PC-3 (cell line): ENCODE measurements at regions not wholly inside any gene's neighbourhood (a gene's known extent, or its start where the extent isn't known, plus 50 kb on each side); places are given as distances from the start of the nearest gene placed in this dataset.

Experiments
- ATAC-seq: fragments of 200-7000 bp; cut with Tn5 transposase; 2 replicates; pipeline ENCODE4 v1.9.1; 2020; ENCODE audit warnings: mild to moderate bottlenecking, moderate library complexity
- BruUV-seq: library from RNA; stranded (reverse); fragments of 400-500 nt; replicated peaks from 2 replicates; lab custom pipeline; 2021; lab: Mats Ljungman, UMichigan
- CTCF ChIA-PET: fragments of 300-600 bp; sonication (Branson Sonifier 250); formaldehyde crosslinking; loops from one replicate; lab custom pipeline; 2022; ENCODE audit warnings: antibody characterized with exemption; lab: Charles Lee
- POLR2A ChIA-PET: fragments of 300-600 bp; sonication (Branson Sonifier 250); formaldehyde crosslinking; loops from one replicate; lab custom pipeline; 2022; ENCODE audit warnings: antibody characterized with exemption; ENCODE audit not compliant: unreplicated experiment; lab: Charles Lee
- DNase-seq: peaks from one replicate; pipeline ENCODE4 v3.0.0-alpha.2; 2015
- H2AFZ ChIP-seq: fragments of 300-600 bp; sonication (generic); 2 replicates; pipeline ENCODE4 v1.6.0; 2016; ENCODE audit warnings: antibody characterized with exemption, low read length
- H3F3A ChIP-seq: fragments of 300-600 bp; sonication (generic); one replicate; pipeline ENCODE4 v1.6.0; 2017; ENCODE audit warnings: antibody characterized with exemption, low read length, control low read depth, mild to moderate bottlenecking; ENCODE audit not compliant: unreplicated experiment
- H3K27ac ChIP-seq: fragments of 300-600 bp; sonication (generic); 2 replicates; pipeline ENCODE4 v1.5.1; 2016; ENCODE audit warnings: mild to moderate bottlenecking, low read length
- H3K27me3 ChIP-seq: fragments of 300-600 bp; sonication (generic); 2 replicates; pipeline ENCODE4 v1.6.1; 2016; ENCODE audit warnings: low read length, mixed read lengths
- H3K36me3 ChIP-seq: fragments of 300-600 bp; sonication (generic); 2 replicates; pipeline ENCODE4 v1.6.1; 2016; ENCODE audit warnings: low read depth, mixed run types, low read length, mixed read lengths
- H3K4me1 ChIP-seq: fragments of 300-600 bp; sonication (generic); 2 replicates; pipeline ENCODE4 v1.5.1; 2016; ENCODE audit warnings: low read length; ENCODE audit not compliant: insufficient read depth
- H3K4me2 ChIP-seq: fragments of 300-600 bp; sonication (generic); 2 replicates; pipeline ENCODE4 v1.6.0; 2016; ENCODE audit warnings: low read length
- H3K4me3 ChIP-seq: fragments of 300-600 bp; sonication (generic); 2 replicates; pipeline ENCODE4 v1.5.1; 2016; ENCODE audit warnings: mild to moderate bottlenecking, low read length, mixed read lengths
- H3K79me2 ChIP-seq: fragments of 300-600 bp; sonication (generic); 2 replicates; pipeline ENCODE4 v1.6.1; 2017; ENCODE audit warnings: low read length, mixed read lengths
- H3K9ac ChIP-seq: fragments of 300-600 bp; sonication (generic); 2 replicates; pipeline ENCODE4 v1.6.0; 2016; ENCODE audit warnings: mild to moderate bottlenecking, low read length
- H3K9me2 ChIP-seq: fragments of 300-600 bp; sonication (generic); replicated peaks from 2 replicates; pipeline ENCODE4 v1.6.1; 2016; ENCODE audit warnings: mixed run types, low read length, mixed read lengths
- H3K9me3 ChIP-seq: fragments of 300-600 bp; sonication (generic); 2 replicates; pipeline ENCODE4 v1.6.1; 2016; ENCODE audit warnings: low read length, mixed read lengths
- H4K20me1 ChIP-seq: fragments of 300-600 bp; sonication (generic); 2 replicates; pipeline ENCODE4 v1.6.1; 2016; ENCODE audit warnings: low read length, mixed read lengths
- CTCF ChIP-seq: fragments of 300-600 bp; sonication (generic); conservative IDR thresholded peaks from 2 replicates; pipeline ENCODE4 v1.5.1; 2017; ENCODE audit warnings: antibody characterized with exemption, low read depth, mild to moderate bottlenecking, low read length
- EZH2 ChIP-seq: fragments of 300-600 bp; sonication (generic); IDR thresholded peaks from one replicate; pipeline ENCODE4 v1.6.1; 2017; ENCODE audit warnings: antibody characterized with exemption, mild to moderate bottlenecking, low read length; ENCODE audit not compliant: unreplicated experiment
- EZH2phosphoT487 ChIP-seq: fragments of 300-600 bp; sonication (generic); IDR thresholded peaks from 2 replicates; pipeline ENCODE4 v1.6.1; 2018; ENCODE audit warnings: mild to moderate bottlenecking, antibody characterized with exemption, low read length, borderline replicate concordance
- intact Hi-C: fragments of 100-400 bp; cut with micrococcal nuclease; formaldehyde crosslinking; loops from 2 replicates; pipeline ENCODE4 v1.9.0; 2023

- Histone ChIP-seq H3K27ac (no peak overlapping the region), H4K20me1 (no peaks in the 10 kb centered on the region), H3K4me3 (no peak overlapping the region), H3K9me3 (no peaks in the 10 kb centered on the region), H3K9me2 (no peaks in the 10 kb centered on the region), H3F3A (no peaks in the 10 kb centered on the region), H3K4me1 (no peaks in the 10 kb centered on the region), H3K79me2 (no peaks in the 10 kb centered on the region), H3K4me2 (no peak overlapping the region), H3K36me3 (no peaks in the 10 kb centered on the region), H2AFZ (no peak overlapping the region), H3K27me3 (peaks cover 25% of the 10 kb centered on the region; the same call in 1 of the 2 replicates), H3K9ac (no peak overlapping the region)
- TF ChIP-seq EZH2phosphoT487 = no peak
- no peak for TF ChIP-seq EZH2
- no peak for TF ChIP-seq CTCF
- intact Hi-C loops = no loop called here
- no peak for DNase-seq
- CTCF ChIA-PET = no interaction called here
- POLR2A ChIA-PET = no interaction called here
- no peak for ATAC-seq
- no TSS peak for BruUV-seq
Observed at GRCh38 chr2:41475959-41476358, 571.9 kb upstream of the PKDCC start.

- intact Hi-C loops = no loop called here
- no peak overlapping the region for H3K4me3 ChIP-seq
- no peaks in the 10 kb centered on the region for H3K79me2 ChIP-seq
- BruUV-seq = no TSS peak
- ChIA-PET POLR2A (no interaction called here), CTCF (no interaction called here)
- H3K36me3 ChIP-seq = no peaks in the 10 kb centered on the region
- DNase-seq = no peak
- H3K4me2 ChIP-seq = no peak overlapping the region
- H3K4me1 ChIP-seq = no peaks in the 10 kb centered on the region
- H3K9me3 ChIP-seq = no peaks in the 10 kb centered on the region; the same call in 1 of the 2 replicates
- no peak overlapping the region for H3K9ac ChIP-seq
- TF ChIP-seq CTCF (no peak), EZH2phosphoT487 (no peak), EZH2 (no peak)
- H3K27me3 ChIP-seq = peaks cover 25% of the 10 kb centered on the region; the same call in 1 of the 2 replicates
- H3F3A ChIP-seq = no peaks in the 10 kb centered on the region
- no peak overlapping the region for H3K27ac ChIP-seq
- no peak for ATAC-seq
- no peak overlapping the region for H2AFZ ChIP-seq
- no peaks in the 10 kb centered on the region for H4K20me1 ChIP-seq
- 0 out of 2 replicates have a peak, but pooled peaks cover 3% of the 10 kb centered on the region for H3K9me2 ChIP-seq
Observed at GRCh38 chr2:41482659-41483058, 565.2 kb upstream of the PKDCC start.

GRCh38 chr2:41483226-41483625 is 564.6 kb upstream of the PKDCC start:
- Histone ChIP-seq H3F3A (no peaks in the 10 kb centered on the region), H3K9me3 (no peaks in the 10 kb centered on the region; the same call in 1 of the 2 replicates), H3K27me3 (peaks cover 23% of the 10 kb centered on the region; the same call in 1 of the 2 replicates), H3K4me2 (no peak overlapping the region), H3K9me2 (0 out of 2 replicates have a peak, but pooled peaks cover 3% of the 10 kb centered on the region), H3K4me1 (no peaks in the 10 kb centered on the region), H3K27ac (no peak overlapping the region), H3K9ac (no peak overlapping the region), H3K79me2 (no peaks in the 10 kb centered on the region), H2AFZ (no peak overlapping the region), H4K20me1 (no peaks in the 10 kb centered on the region), H3K4me3 (no peak overlapping the region), H3K36me3 (no peaks in the 10 kb centered on the region)
- intact Hi-C loops = no loop called here
- no peak for ATAC-seq
- CTCF ChIA-PET = no interaction called here
- POLR2A ChIA-PET = no interaction called here
- no peak for TF ChIP-seq EZH2
- no peak for DNase-seq
- BruUV-seq = no TSS peak
